Fibroblast of the aortic adventitia (primary cell): ENCODE measurements at regions not wholly inside any gene's neighbourhood (a gene's known extent, or its start where the extent isn't known, plus 50 kb on each side); places are given as distances from the start of the nearest gene placed in this dataset.

Source experiments
- DNase-seq: peaks from one replicate; pipeline ENCODE4 v3.0.0-alpha.2; 2010; ENCODE audit warnings: low read depth
- H3K4me3 ChIP-seq: 2 replicates; pipeline ENCODE4 v1.5.1; 2011; ENCODE audit warnings: low read depth, mild to moderate bottlenecking, control low read depth, low read length, moderate library complexity
- CTCF ChIP-seq: IDR thresholded peaks from 2 replicates; pipeline ENCODE4 v1.5.1; 2011; ENCODE audit warnings: mild to moderate bottlenecking, low read length, control low read depth, inconsistent platforms; ENCODE audit not compliant: insufficient read depth

- no peak for TF ChIP-seq CTCF
- H3K4me3 ChIP-seq = no peak overlapping the region
Observed at GRCh38 chr1:219404629-219405028, 208.3 kb downstream of the ZC3H11B start.

GRCh38 chr1:219402925-219403324, 210.0 kb downstream of the ZC3H11B start:
- no peak for DNase-seq

More at GRCh38 chr1:219404629-219405028, 208.3 kb downstream of the ZC3H11B start:
- DNase-seq = no peak

GRCh38 chr1:219401724-219402625, 210.9 kb downstream of the ZC3H11B start:
- TF ChIP-seq CTCF = no peak
- no peak for DNase-seq
- no peak overlapping the region for H3K4me3 ChIP-seq

More at GRCh38 chr1:219402925-219403324, 210.0 kb downstream of the ZC3H11B start:
- no peak overlapping the region for H3K4me3 ChIP-seq
- no peak for TF ChIP-seq CTCF

GRCh38 chr1:219399446-219399845, 213.5 kb downstream of the ZC3H11B start:
- no peak for TF ChIP-seq CTCF
- no peak for DNase-seq
- no peak overlapping the region for H3K4me3 ChIP-seq

GRCh38 chr1:219398815-219399396, 214.0 kb downstream of the ZC3H11B start:
- DNase-seq = no peak
- TF ChIP-seq CTCF = no peak
- H3K4me3 ChIP-seq = no peak overlapping the region

GRCh38 chr1:219397511-219397910, 215.4 kb downstream of the ZC3H11B start:
- DNase-seq = no peak
- TF ChIP-seq CTCF = no peak
- H3K4me3 ChIP-seq = no peak overlapping the region
